ENCODE measurements at regions not wholly inside any gene's neighbourhood (a gene's known extent, or its start where the extent isn't known, plus 50 kb on each side); places are given as distances from the start of the nearest gene placed in this dataset.

GRCh38 chr2:104487366-104487765 lies 366.5 kb upstream of the POU3F3 start:
- Histone ChIP-seq H3K27me3 (no peaks in the 10 kb centered on the region), H3K9me3 (no peaks in the 10 kb centered on the region), H3K4me3 (no peak overlapping the region), H3K4me1 (no peaks in the 10 kb centered on the region), H3K27ac (no peak overlapping the region), H3K36me3 (no peaks in the 10 kb centered on the region)
- TF ChIP-seq CTCF (IDR thresholded peaks at IDR 0.05), result no peak
- no peak for TF ChIP-seq POLR2A (IDR thresholded peaks at IDR 0.05)
- DNase-seq, result no peak
- intact Hi-C loops (cut with DNase I; ENCODE audit: low total_unique reads), result no loop called here

GRCh38 chr2:104493698-104494097 lies 360.2 kb upstream of the POU3F3 start:
- no peak overlapping the region for H3K27ac ChIP-seq
- TF ChIP-seq CTCF (IDR thresholded peaks at IDR 0.05), result no peak
- no peak for TF ChIP-seq POLR2A (IDR thresholded peaks at IDR 0.05)
- H3K36me3 ChIP-seq, result no peaks in the 10 kb centered on the region
- H3K27me3 ChIP-seq, result no peaks in the 10 kb centered on the region
- H3K4me3 ChIP-seq, result no peak overlapping the region
- H3K4me1 ChIP-seq, result no peaks in the 10 kb centered on the region
- no peak for DNase-seq
- intact Hi-C loops (cut with DNase I; ENCODE audit: low total_unique reads), result no loop called here
- H3K9me3 ChIP-seq, result no peaks in the 10 kb centered on the region

GRCh38 chr2:104501342-104501741 lies 352.6 kb upstream of the POU3F3 start:
- TF ChIP-seq CTCF (IDR thresholded peaks at IDR 0.05) (no peak), POLR2A (IDR thresholded peaks at IDR 0.05) (no peak)
- Histone ChIP-seq H3K27ac (no peak overlapping the region), H3K9me3 (no peaks in the 10 kb centered on the region), H3K27me3 (no peaks in the 10 kb centered on the region), H3K4me3 (no peak overlapping the region), H3K4me1 (no peaks in the 10 kb centered on the region), H3K36me3 (no peaks in the 10 kb centered on the region)
- DNase-seq, result no peak
- intact Hi-C loops (cut with DNase I; ENCODE audit: low total_unique reads), result no loop called here

- TF ChIP-seq CTCF (IDR thresholded peaks at IDR 0.05), result no peak
- TF ChIP-seq POLR2A (IDR thresholded peaks at IDR 0.05), result no peak
- H3K27me3 ChIP-seq, result no peaks in the 10 kb centered on the region
- H3K27ac ChIP-seq, result no peak overlapping the region
- no peaks in the 10 kb centered on the region for H3K9me3 ChIP-seq
- intact Hi-C loops (cut with DNase I; ENCODE audit: low total_unique reads), result no loop called here
- H3K4me3 ChIP-seq, result no peak overlapping the region
- H3K36me3 ChIP-seq, result no peaks in the 10 kb centered on the region
- DNase-seq, result no peak
- H3K4me1 ChIP-seq, result no peaks in the 10 kb centered on the region
These were observed 352.0 kb upstream of the POU3F3 start for GRCh38 chr2:104501929-104502328.

GRCh38 chr2:104502901-104503300 lies 351.0 kb upstream of the POU3F3 start:
- DNase-seq, result no peak
- no peak for TF ChIP-seq CTCF (IDR thresholded peaks at IDR 0.05)
- no peak for TF ChIP-seq POLR2A (IDR thresholded peaks at IDR 0.05)

More at GRCh38 chr2:104502901-104503300, 351.0 kb upstream of the POU3F3 start:
- Histone ChIP-seq H3K4me1 (no peaks in the 10 kb centered on the region), H3K36me3 (no peaks in the 10 kb centered on the region), H3K9me3 (no peaks in the 10 kb centered on the region), H3K27me3 (no peaks in the 10 kb centered on the region), H3K4me3 (no peak overlapping the region), H3K27ac (no peak overlapping the region)
- intact Hi-C loops (cut with DNase I; ENCODE audit: low total_unique reads), result no loop called here

Measured in uterus (tissue), 3 donors.